SJCRH30 (cell line): ENCODE measurements at regions not wholly inside any gene's neighbourhood (a gene's known extent, or its start where the extent isn't known, plus 50 kb on each side); places are given as distances from the start of the nearest gene placed in this dataset.
"Not testable (repeated sequence)": the region's sequence is repeated elsewhere in the genome, so short reads cannot be mapped to it uniquely, and the experiment has no call there.

Experiments used
- DNase-seq, 2 experiments: peaks; one replicate each; pipeline ENCODE4 v3.0.0-alpha.2; 2015 to 2020
- H3K27ac ChIP-seq: fragments of 250-450 bp; sonication (Bioruptor Pico); 2 replicates; pipeline ENCODE4 v1.5.1; 2020; ENCODE audit warnings: mild to moderate bottlenecking, moderate library complexity
- H3K27me3 ChIP-seq: fragments of 250-450 bp; sonication (Bioruptor Pico); 2 replicates; pipeline ENCODE4 v1.5.1; 2020; ENCODE audit warnings: mild to moderate bottlenecking, moderate library complexity
- H3K36me3 ChIP-seq: fragments of 250-450 bp; sonication (Bioruptor Pico); 2 replicates; pipeline ENCODE4 v1.5.1; 2020; ENCODE audit warnings: mild to moderate bottlenecking, moderate library complexity
- H3K4me1 ChIP-seq: fragments of 250-450 bp; sonication (Bioruptor Pico); 2 replicates; pipeline ENCODE4 v1.5.1; 2020; ENCODE audit warnings: mild to moderate bottlenecking, moderate library complexity
- H3K4me3 ChIP-seq: fragments of 250-450 bp; sonication (Bioruptor Pico); 2 replicates; pipeline ENCODE4 v1.5.1; 2020; ENCODE audit warnings: mild to moderate bottlenecking, moderate library complexity
- H3K9me3 ChIP-seq: fragments of 250-450 bp; sonication (Bioruptor Pico); replicated peaks from 2 replicates; pipeline ENCODE4 v1.5.1; 2020; ENCODE audit warnings: mild to moderate bottlenecking, moderate library complexity

DNA sequence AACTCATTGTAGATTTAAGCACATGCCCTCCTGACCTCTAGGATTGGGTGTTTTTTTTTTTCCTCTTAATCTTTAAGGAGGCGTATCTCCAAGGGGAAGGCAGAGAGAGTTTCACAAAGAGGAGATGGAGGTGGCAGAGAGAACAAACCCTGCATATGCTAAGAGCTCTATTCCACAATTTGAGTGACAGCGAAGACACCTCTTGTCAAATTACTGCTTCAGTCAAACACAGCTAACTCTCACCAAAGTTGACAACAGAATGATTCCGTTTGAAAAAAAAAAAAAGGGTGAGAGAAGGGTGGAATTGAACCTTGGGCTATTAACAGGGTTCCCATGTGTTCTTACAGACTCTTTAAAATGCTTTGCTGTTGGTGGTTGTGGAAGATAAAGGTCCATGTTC lies 112.6 kb downstream of the NXPE2 start:
- Histone ChIP-seq H3K4me1 (no peaks in the 10 kb centered on the region), H3K27ac (no peak overlapping the region), H3K36me3 (no peaks in the 10 kb centered on the region), H3K27me3 (no peaks in the 10 kb centered on the region), H3K9me3 (no peaks in the 10 kb centered on the region), H3K4me3 (no peak overlapping the region)
- no peak for DNase-seq

DNA sequence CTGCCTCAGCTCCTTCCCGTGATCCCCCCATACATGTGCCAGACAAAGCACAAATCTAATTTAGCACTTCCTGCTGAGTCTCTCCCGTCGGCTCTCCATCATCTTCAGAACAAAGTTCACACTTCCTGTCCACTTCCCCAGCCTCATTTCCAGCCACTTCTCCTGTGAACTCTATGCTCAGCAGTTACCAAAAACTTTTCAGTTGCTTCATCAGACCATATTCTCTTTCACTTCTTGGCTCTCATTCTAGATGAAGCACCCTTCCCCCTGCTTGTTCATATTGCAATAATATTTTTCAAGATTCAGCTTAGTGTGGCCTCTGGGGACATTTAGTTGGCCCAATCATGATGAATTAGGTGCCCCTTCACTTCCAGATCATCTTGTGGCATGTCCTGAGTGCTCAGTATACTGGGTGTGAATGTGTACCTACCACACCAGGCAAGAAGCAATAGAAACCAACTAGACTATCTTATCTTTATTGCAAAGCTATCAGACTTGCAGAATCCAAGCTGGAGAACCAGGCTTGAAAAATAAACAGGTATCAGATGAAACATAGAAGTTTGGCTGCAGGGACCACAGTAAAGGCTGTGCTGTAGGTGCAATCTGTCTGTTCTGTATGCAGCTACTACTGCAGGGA lies 115.8 kb downstream of the NXPE2 start:
- Histone ChIP-seq H3K9me3 (no peaks in the 10 kb centered on the region), H3K4me1 (no peaks in the 10 kb centered on the region), H3K27ac (no peak overlapping the region), H3K4me3 (no peak overlapping the region), H3K27me3 (no peaks in the 10 kb centered on the region), H3K36me3 (no peaks in the 10 kb centered on the region)
- no peak for DNase-seq

DNA sequence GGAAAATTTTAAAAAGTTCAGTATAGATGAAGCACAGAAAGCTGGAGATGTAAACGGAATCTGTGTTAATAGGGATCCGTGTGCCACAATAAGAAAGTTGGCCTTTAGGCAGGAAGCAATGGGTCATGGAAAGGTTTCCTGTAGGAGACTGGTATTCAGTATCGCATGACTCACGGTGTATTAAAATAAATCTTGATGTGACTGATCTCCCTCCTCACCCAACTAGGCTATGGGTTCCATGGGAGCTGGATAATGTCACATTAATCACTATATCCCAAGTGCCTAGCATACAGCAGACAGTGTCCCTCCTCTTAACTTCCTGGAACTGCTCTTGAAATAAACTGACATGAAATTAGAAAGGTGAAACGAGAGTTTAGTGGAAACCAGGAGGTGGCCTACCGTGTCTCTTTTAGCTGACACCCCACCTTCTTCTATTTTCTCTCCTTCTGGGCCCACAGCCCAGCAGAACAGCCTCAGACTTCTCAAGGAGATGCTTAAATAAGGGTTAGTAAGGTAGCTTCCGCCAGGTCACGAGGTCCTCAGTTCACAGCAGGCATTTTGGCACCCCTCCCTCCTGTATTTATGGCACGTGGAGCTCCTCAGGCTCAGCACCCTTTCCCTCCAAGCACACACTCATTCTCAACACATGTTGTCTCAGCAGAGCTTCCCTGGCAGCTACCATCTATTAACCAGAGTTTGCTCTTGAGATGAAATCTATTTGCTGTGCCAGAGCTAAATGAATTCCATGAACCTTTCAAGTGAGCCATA lies 118.8 kb downstream of the NXPE2 start:
- H3K4me1 ChIP-seq: no peaks in the 10 kb centered on the region
- no peaks in the 10 kb centered on the region for H3K27me3 ChIP-seq
- H3K27ac ChIP-seq: no peak overlapping the region
- no peak overlapping the region for H3K4me3 ChIP-seq
- no peaks in the 10 kb centered on the region for H3K9me3 ChIP-seq
- no peak for DNase-seq
- no peaks in the 10 kb centered on the region for H3K36me3 ChIP-seq

DNA sequence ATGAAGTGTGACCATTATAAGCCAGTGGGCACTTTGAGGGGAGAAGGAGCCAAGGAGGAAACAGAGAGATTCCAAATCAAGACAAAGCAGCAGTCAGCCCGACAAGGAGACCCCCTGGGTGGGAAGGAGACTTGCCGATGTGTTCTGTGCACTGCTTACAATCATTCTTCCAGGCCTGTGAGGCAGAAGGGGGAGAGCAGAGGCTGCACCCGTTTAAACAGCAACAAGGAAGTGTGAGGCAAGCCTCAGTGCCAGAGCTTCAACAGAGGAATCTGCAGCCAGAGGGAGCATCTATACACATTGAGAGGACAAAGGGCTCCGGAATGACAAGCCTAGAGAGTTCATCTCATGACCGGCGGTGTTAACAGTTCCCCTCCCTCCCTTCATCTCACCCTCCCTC lies 121.1 kb downstream of the NXPE2 start:
- Histone ChIP-seq H3K27me3 (no peaks in the 10 kb centered on the region), H3K4me3 (no peak overlapping the region), H3K9me3 (no peaks in the 10 kb centered on the region), H3K4me1 (no peaks in the 10 kb centered on the region), H3K36me3 (no peaks in the 10 kb centered on the region), H3K27ac (no peak overlapping the region)
- no peak for DNase-seq

DNA sequence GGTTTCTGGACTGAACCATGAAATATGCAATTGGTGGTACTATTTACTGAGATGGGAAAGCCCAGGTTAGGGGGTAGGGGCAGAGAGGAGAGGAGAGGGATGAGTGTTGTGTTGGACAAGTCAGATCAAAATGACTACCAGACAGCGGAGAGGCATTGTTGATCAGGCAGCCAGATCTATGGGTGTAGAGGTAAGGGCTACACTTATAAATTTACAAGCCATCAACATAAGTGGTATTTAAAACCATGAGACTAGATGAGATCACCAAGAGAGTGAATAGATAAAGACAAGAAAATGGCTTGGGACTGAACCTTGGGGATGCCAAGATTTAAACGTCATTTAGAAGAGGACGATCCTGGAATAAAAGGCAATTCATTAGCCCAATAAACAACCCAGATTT lies 123.4 kb downstream of the NXPE2 start:
- Histone ChIP-seq H3K4me3 (no peak overlapping the region), H3K27ac (no peak overlapping the region), H3K36me3 (no peaks in the 10 kb centered on the region), H3K27me3 (no peaks in the 10 kb centered on the region), H3K4me1 (no peaks in the 10 kb centered on the region), H3K9me3 (no peaks in the 10 kb centered on the region)
- DNase-seq: no peak

DNA sequence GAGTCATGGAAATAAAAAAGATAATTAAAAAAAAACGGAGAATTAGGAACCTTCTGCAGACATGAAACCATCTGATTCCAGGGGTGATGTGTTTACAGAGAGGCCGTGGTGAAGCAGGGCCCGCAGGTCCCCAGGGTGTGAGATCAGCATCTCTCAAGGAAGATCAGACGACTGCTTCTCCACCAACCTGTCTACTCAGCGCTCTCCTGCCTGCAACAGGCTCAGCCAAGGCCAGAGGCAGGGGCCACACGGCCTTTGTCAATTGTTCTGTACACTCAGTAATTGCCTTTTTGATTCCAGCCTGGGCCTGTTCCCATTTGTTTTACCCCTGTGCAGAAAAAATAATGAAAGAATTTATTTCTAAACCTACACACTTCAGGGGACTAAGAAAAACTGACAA lies 124.6 kb downstream of the NXPE2 start:
- H3K4me3 ChIP-seq: no peak overlapping the region
- H3K9me3 ChIP-seq: no peaks in the 10 kb centered on the region
- H3K4me1 ChIP-seq: no peaks in the 10 kb centered on the region
- DNase-seq: no peak
- H3K27me3 ChIP-seq: no peaks in the 10 kb centered on the region
- H3K36me3 ChIP-seq: no peaks in the 10 kb centered on the region
- no peak overlapping the region for H3K27ac ChIP-seq

DNA sequence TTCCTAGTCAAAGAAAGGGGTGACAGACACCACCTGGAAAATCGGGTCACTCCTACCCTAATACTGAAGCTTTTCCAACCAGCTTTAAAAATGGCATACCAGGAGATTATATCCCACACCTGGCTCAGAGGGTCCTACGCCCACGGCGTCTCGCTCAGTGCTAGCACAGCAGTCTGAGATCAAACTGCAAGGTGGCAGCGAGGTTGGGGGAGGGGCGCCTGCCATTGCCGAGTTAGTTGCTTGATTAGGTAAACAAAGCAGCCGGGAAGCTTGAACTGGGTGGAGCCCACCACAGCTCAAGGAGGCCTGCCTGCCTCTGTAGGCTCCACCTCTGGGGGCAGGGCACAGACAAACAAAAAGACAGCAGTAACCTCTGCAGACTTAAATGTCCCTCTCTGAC lies 127.1 kb downstream of the NXPE2 start:
- not testable (repeated sequence) for H3K4me1 ChIP-seq, H3K4me3 ChIP-seq, H3K27ac ChIP-seq, H3K36me3 ChIP-seq, H3K27me3 ChIP-seq, H3K9me3 ChIP-seq, DNase-seq

DNA sequence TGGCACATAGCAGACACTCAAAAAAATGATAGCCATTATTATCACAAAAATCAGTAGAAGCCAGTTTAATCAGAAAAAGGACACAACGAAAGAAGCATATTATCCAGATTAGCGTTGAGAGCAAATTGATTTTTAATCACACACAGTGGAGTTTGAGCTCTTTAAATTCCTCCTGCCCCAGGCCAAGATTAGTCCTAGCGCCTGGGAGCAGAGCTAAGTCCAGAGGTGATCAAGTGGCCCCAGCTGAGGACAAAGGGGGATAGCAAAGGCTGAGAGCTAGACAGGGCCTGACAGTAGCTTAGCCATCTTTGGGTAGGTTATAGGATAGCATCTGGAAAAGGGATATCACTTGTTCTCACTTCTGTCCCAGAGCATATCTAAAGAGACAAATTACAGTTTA lies 133.6 kb downstream of the NXPE2 start:
- Histone ChIP-seq H3K27ac (no peak overlapping the region), H3K9me3 (no peaks in the 10 kb centered on the region), H3K36me3 (no peaks in the 10 kb centered on the region), H3K27me3 (no peaks in the 10 kb centered on the region), H3K4me3 (no peak overlapping the region), H3K4me1 (no peaks in the 10 kb centered on the region)
- no peak for DNase-seq

DNA sequence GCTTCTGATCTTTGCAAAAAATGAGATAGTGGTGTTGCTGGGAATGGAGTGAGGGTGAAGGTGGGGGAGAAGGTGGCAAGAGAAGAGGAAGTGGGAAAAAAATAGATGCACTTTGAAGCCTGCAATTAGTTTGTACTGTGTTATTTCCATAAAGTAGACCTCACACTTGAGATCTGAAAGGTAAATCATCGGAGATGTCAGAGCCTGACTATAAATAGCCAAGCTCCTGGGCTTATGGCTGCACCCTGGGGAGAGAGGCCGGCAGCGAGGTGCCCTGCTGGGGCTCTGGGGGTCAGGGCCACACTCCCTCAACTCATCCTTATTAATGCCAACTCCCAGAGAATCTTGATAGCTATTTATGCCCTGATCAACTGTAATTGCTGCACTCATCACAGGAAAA lies 134.4 kb downstream of the NXPE2 start:
- Histone ChIP-seq H3K9me3 (no peaks in the 10 kb centered on the region), H3K27ac (no peak overlapping the region), H3K4me3 (no peak overlapping the region), H3K27me3 (no peaks in the 10 kb centered on the region), H3K36me3 (no peaks in the 10 kb centered on the region), H3K4me1 (no peaks in the 10 kb centered on the region)
- DNase-seq: no peak

DNA sequence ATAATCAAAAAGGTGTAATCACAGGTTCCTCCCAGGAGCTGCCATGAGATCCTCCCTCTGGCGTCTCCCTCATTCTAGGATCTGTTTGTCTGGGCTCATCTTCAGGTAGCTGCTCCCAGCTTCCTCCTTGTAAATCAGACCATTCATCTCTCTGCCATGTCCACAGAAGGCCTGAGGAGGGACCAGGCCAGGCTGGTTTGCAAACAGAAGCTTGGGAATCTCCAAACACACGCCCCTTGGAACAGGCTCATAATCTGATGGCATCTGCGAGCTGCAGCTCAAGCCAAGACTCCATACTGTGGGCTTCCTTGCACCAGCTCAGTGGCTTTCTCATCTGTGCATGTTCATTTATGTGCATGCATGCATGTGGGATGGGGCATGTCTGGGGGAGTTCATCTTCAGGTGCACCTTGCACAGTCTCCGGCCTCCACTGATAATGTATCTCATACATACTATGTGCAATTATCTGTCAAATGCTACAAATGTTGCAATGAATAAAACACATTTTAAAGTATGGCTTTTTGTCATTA lies 134.9 kb downstream of the NXPE2 start:
- no peaks in the 10 kb centered on the region for H3K4me1 ChIP-seq
- no peaks in the 10 kb centered on the region for H3K9me3 ChIP-seq
- no peak overlapping the region for H3K4me3 ChIP-seq
- H3K36me3 ChIP-seq: no peaks in the 10 kb centered on the region
- no peak overlapping the region for H3K27ac ChIP-seq
- no peaks in the 10 kb centered on the region for H3K27me3 ChIP-seq
- DNase-seq: no peak

DNA sequence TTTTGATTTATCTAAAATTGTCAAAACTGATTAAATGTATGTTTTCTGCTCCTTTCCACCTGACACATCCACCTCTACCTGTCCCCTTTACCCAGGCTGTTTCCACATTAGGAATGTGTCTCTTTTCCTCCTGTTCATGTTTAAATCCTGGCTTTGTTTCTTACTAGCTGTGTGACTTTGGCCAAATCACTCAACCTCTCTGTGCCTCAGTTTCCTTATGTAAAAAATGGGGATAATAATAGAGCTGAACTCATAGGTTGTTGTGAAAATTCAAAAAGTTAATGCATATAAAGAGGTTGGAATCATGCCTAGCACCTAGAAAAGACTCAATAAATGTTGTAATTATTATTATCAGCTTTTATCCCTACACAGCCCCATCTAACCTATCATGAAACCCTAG lies 136.8 kb downstream of the NXPE2 start:
- no peak overlapping the region for H3K4me3 ChIP-seq
- H3K4me1 ChIP-seq: no peaks in the 10 kb centered on the region
- H3K9me3 ChIP-seq: no peaks in the 10 kb centered on the region
- DNase-seq: no peak
- H3K36me3 ChIP-seq: no peaks in the 10 kb centered on the region
- H3K27ac ChIP-seq: no peak overlapping the region
- H3K27me3 ChIP-seq: no peaks in the 10 kb centered on the region

DNA sequence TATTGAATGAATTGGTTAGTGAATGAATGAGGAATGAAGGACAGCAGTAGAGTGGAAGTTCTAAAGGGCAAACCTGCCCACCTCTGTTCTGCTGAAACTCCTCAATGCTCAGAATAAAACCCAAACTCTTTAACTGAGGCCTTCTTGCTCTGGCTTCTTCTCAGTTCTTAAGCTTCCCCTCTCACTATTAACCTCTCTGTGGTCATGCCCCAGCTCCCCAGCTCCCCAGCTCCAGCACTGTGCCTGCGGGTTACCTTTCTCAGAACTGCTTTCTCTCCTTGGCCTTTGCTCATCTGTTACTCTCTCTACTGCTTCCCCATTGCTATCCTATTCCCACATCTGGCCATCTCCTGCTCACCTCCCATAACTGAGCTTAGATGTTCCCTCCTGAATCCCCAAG lies 137.4 kb downstream of the NXPE2 start:
- Histone ChIP-seq H3K4me3 (no peak overlapping the region), H3K27me3 (no peaks in the 10 kb centered on the region), H3K4me1 (no peaks in the 10 kb centered on the region), H3K9me3 (no peaks in the 10 kb centered on the region), H3K36me3 (no peaks in the 10 kb centered on the region), H3K27ac (no peak overlapping the region)
- no peak for DNase-seq

DNA sequence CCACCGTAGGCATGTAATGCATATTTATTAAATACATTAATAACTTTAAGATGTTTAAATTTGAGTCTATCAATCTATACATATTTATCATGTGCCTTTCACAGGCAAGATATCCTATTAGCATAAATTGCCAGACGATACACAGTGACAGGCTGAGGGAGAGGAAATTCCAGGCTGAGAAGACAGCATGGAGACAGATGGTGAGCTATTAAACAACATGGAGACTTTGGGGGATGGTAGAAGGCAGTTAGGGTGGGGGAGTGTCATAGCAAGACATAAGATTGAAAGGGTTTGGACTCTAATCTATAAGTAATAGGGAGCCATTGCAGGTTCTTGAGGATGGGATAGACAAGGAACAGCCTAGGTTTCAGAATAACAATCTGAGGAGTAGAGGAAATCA lies 138.5 kb downstream of the NXPE2 start:
- Histone ChIP-seq H3K9me3 (no peaks in the 10 kb centered on the region), H3K4me3 (no peak overlapping the region), H3K4me1 (no peaks in the 10 kb centered on the region), H3K27ac (no peak overlapping the region), H3K27me3 (no peaks in the 10 kb centered on the region), H3K36me3 (no peaks in the 10 kb centered on the region)
- no peak for DNase-seq

DNA sequence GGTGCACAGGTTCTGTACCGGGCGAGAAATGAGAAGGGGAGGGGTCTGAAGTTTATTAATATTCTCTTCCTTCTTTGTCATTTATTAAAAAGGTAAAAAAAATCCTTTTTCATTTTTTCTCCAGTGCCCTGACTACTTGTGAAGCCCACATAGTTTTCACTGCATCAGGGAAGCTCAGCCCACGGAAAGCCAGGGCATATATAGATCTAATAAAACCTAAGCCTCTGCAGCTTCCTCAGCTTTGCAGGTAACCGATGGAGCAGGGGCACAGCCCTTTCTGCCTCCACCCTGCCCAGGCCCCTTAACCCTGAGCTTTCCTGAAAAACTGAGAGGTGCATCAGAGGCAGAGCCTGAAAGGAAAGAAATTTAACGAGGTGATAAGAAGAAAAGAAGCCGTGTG lies 140.1 kb downstream of the NXPE2 start:
- H3K36me3 ChIP-seq: no peaks in the 10 kb centered on the region
- DNase-seq: no peak
- H3K27me3 ChIP-seq: no peaks in the 10 kb centered on the region

DNA sequence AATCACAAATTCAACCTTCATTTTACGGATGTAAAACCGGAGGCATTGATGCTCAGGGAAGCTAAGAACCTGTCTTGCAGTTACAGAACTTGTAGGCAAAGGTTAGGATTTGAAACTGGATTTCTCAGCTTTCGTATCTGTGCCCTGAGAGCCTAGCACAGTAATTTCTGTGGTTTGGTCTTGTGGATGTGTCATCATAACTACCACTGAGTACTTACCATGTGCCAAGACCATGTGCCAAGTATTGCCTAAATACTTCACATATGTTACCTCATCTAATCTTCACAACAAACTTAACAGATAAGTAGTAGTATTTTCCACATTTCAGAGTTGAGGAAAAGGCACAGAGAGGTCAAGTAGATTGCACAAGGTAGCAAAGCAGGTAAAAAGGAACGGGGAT lies 140.7 kb downstream of the NXPE2 start:
- Histone ChIP-seq H3K4me1 (no peaks in the 10 kb centered on the region), H3K4me3 (no peak overlapping the region), H3K9me3 (no peaks in the 10 kb centered on the region), H3K27me3 (no peaks in the 10 kb centered on the region), H3K36me3 (no peaks in the 10 kb centered on the region), H3K27ac (no peak overlapping the region)
- DNase-seq: no peak

More for the DNA sequence above, 140.1 kb downstream of the NXPE2 start:
- Histone ChIP-seq H3K4me3 (no peak overlapping the region), H3K27ac (no peak overlapping the region), H3K9me3 (no peaks in the 10 kb centered on the region), H3K4me1 (no peaks in the 10 kb centered on the region)

DNA sequence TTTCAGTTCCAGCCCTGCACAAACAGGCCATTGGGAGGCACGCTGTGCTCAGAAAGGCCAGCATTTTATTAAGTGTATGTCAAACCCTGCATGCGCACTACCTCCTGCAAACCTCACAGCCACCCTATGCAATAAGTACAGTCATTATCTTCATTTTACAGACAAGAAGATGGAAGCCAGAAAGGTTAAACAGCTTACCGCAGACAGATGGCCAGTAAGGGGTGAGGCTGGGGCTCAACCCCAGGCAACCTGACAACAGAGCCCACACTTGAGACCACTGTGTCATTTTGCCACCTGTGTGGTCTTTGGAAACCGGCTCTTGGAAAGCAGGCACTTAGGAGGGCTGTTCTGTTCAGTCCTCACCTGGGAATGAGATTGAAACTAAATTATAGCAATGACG lies 142.3 kb downstream of the NXPE2 start:
- Histone ChIP-seq H3K4me3 (no peak overlapping the region), H3K9me3 (no peaks in the 10 kb centered on the region)
- no peak for DNase-seq

More for the DNA sequence above, 142.3 kb downstream of the NXPE2 start:
- Histone ChIP-seq H3K27me3 (no peaks in the 10 kb centered on the region), H3K36me3 (no peaks in the 10 kb centered on the region), H3K4me1 (no peaks in the 10 kb centered on the region), H3K27ac (no peak overlapping the region)
